AG09309 (cell line): ENCODE measurements at regions not wholly inside any gene's neighbourhood (a gene's known extent, or its start where the extent isn't known, plus 50 kb on each side); places are given as distances from the start of the nearest gene placed in this dataset.

ENCODE experiments used
- DNase-seq: peaks from one replicate; pipeline ENCODE4 v3.0.0-alpha.2; 2010; ENCODE audit warnings: low read depth
- H3K4me3 ChIP-seq: 2 replicates; pipeline ENCODE4 v1.5.1; 2011; ENCODE audit warnings: mild to moderate bottlenecking, low read depth, low read length, moderate library complexity; ENCODE audit not compliant: control insufficient read depth
- CTCF ChIP-seq: IDR thresholded peaks from 2 replicates; pipeline ENCODE4 v1.5.1; 2011; ENCODE audit warnings: mild to moderate bottlenecking, low read depth, low read length, inconsistent platforms; ENCODE audit not compliant: insufficient read depth, control insufficient read depth; ENCODE audit errors: missing control alignments

GRCh38 chr15:47513471-47513870 lies 203.8 kb upstream of the SEMA6D start:
- no peak for DNase-seq
- no peak overlapping the region for H3K4me3 ChIP-seq
- no peak for TF ChIP-seq CTCF

GRCh38 chr15:47514200-47514652 lies 203.1 kb upstream of the SEMA6D start:
- DNase-seq = no peak
- TF ChIP-seq CTCF = no peak
- H3K4me3 ChIP-seq = no peak overlapping the region

- no peak overlapping the region for H3K4me3 ChIP-seq
- no peak for DNase-seq
- no peak for TF ChIP-seq CTCF
These were observed 200.7 kb upstream of the SEMA6D start for GRCh38 chr15:47516558-47516957.

GRCh38 chr15:47516972-47517371 lies 200.3 kb upstream of the SEMA6D start:
- no peak for TF ChIP-seq CTCF
- no peak overlapping the region for H3K4me3 ChIP-seq
- DNase-seq = no peak

GRCh38 chr15:47517737-47518136 lies 199.6 kb upstream of the SEMA6D start:
- no peak overlapping the region for H3K4me3 ChIP-seq
- DNase-seq = no peak
- no peak for TF ChIP-seq CTCF

GRCh38 chr15:47523681-47524475 lies 193.4 kb upstream of the SEMA6D start:
- TF ChIP-seq CTCF = no peak
- H3K4me3 ChIP-seq = no peak overlapping the region
- no peak for DNase-seq
